Hepatocyte (in vitro differentiated cells): ENCODE measurements at regions not wholly inside any gene's neighbourhood (a gene's known extent, or its start where the extent isn't known, plus 50 kb on each side); places are given as distances from the start of the nearest gene placed in this dataset.

Experiments used
- EZH2 ChIP-seq: fragments of 200-600 bp; sonication (generic); IDR thresholded peaks from 2 replicates; pipeline ENCODE4 v1.6.1; 2016; ENCODE audit warnings: antibody characterized with exemption, mild to moderate bottlenecking, borderline replicate concordance
- TF ChIP-seq, protein P1 (sequence below): fragments of 200-600 bp; sonication (generic); IDR thresholded peaks from 2 replicates; pipeline ENCODE4 v1.5.1; 2016; ENCODE audit warnings: antibody characterized with exemption, mild to moderate bottlenecking; ENCODE audit not compliant: poor library complexity

DNA sequence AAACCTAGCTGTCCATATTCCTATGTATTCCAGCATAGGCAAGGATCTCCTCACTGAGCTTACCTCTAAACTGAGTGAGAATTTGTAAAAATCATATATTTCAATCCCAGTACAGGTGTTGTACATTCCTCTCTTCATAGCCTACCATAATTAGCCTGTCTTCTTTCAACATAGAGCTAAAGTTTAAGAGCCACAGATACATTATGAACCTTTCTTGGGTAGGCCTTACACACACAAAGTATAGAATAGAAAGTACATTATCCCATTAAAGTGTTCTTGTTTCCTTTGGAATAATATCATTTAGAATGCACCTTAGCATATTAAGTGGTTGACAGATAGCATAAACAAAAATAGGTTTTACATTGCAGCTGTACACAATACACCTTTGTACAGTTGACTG, 282.1 kb upstream of the TMEM161B start:
- TF ChIP-seq, protein P1, sequence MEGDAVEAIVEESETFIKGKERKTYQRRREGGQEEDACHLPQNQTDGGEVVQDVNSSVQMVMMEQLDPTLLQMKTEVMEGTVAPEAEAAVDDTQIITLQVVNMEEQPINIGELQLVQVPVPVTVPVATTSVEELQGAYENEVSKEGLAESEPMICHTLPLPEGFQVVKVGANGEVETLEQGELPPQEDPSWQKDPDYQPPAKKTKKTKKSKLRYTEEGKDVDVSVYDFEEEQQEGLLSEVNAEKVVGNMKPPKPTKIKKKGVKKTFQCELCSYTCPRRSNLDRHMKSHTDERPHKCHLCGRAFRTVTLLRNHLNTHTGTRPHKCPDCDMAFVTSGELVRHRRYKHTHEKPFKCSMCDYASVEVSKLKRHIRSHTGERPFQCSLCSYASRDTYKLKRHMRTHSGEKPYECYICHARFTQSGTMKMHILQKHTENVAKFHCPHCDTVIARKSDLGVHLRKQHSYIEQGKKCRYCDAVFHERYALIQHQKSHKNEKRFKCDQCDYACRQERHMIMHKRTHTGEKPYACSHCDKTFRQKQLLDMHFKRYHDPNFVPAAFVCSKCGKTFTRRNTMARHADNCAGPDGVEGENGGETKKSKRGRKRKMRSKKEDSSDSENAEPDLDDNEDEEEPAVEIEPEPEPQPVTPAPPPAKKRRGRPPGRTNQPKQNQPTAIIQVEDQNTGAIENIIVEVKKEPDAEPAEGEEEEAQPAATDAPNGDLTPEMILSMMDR: no peak
- TF ChIP-seq EZH2: no peak
